WTC11 (cell line): ENCODE measurements at regions not wholly inside any gene's neighbourhood (a gene's known extent, or its start where the extent isn't known, plus 50 kb on each side); places are given as distances from the start of the nearest gene placed in this dataset.

Experiments
- ATAC-seq: fragments of 200-7000 bp; cut with Tn5 transposase; 2 replicates; pipeline ENCODE4 v1.10.0; 2021; ENCODE audit warnings: mild to moderate bottlenecking, moderate library complexity
- CTCF ChIA-PET: fragments of 300-600 bp; sonication (Branson Sonifier 250); formaldehyde crosslinking; loops from one replicate; lab custom pipeline; 2021; ENCODE audit warnings: antibody characterized with exemption; lab: Charles Lee
- POLR2A ChIA-PET: fragments of 350-600 bp; sonication (Branson Sonifier 250); formaldehyde crosslinking; loops from one replicate; lab custom pipeline; 2021; ENCODE audit warnings: antibody characterized with exemption; lab: Charles Lee
- DNase-seq: peaks from one replicate; pipeline ENCODE4 v3.0.0; 2021; ENCODE audit warnings: low spot score
- H3K27ac Mint-ChIP-seq: 2 replicates; pipeline ENCODE4 v1.8.0; 2021; ENCODE audit warnings: mixed read lengths
- H3K27me3 Mint-ChIP-seq: 2 replicates; pipeline ENCODE4 v1.8.0; 2021; ENCODE audit warnings: low read depth, mild to moderate bottlenecking, moderate library complexity, mixed read lengths
- H3K36me3 Mint-ChIP-seq: 2 replicates; pipeline ENCODE4 v1.8.0; 2021; ENCODE audit warnings: mixed read lengths
- H3K4me1 Mint-ChIP-seq: 2 replicates; pipeline ENCODE4 v1.8.0; 2022; ENCODE audit warnings: mixed read lengths
- H3K4me3 Mint-ChIP-seq: 2 replicates; pipeline ENCODE4 v1.8.0; 2021; ENCODE audit warnings: mild to moderate bottlenecking, moderate library complexity, mixed read lengths
- H3K9me3 Mint-ChIP-seq: 2 replicates; pipeline ENCODE4 v1.8.0; 2021; ENCODE audit warnings: mixed read lengths
- CBFB ChIP-seq: sonication (generic); formaldehyde crosslinking; IDR thresholded peaks from 2 replicates; pipeline ENCODE4 v1.8.1; 2022; ENCODE audit warnings: mild to moderate bottlenecking, low read depth, missing genetic modification reagents
- FOXP1 ChIP-seq: sonication (generic); formaldehyde crosslinking; IDR thresholded peaks from 2 replicates; pipeline ENCODE4 v1.8.0; 2022; ENCODE audit warnings: missing genetic modification reagents, mild to moderate bottlenecking, moderate library complexity, borderline replicate concordance
- IRF2 ChIP-seq: sonication (generic); formaldehyde crosslinking; IDR thresholded peaks from 2 replicates; pipeline ENCODE4 v1.8.0; 2022; ENCODE audit warnings: low read depth, missing genetic modification reagents, borderline replicate concordance
- MYBL2 ChIP-seq: sonication (generic); formaldehyde crosslinking; IDR thresholded peaks from 2 replicates; pipeline ENCODE4 v1.8.1; 2023; ENCODE audit warnings: mild to moderate bottlenecking, moderate library complexity, missing genetic modification reagents
- NR1H2 ChIP-seq: sonication (generic); formaldehyde crosslinking; IDR thresholded peaks from 2 replicates; pipeline ENCODE4 v1.9.0; 2021; ENCODE audit warnings: mild to moderate bottlenecking, moderate library complexity, missing genetic modification reagents
- NR3C1 ChIP-seq: sonication (generic); formaldehyde crosslinking; conservative IDR thresholded peaks from 2 replicates; pipeline ENCODE4 v1.8.1; 2023; ENCODE audit warnings: low read depth, mild to moderate bottlenecking, missing genetic modification reagents
- PRRX2 ChIP-seq: fragments of 250-450 bp; sonication (Bioruptor Pico); IDR thresholded peaks from 2 replicates; pipeline ENCODE4 v1.8.0; 2021; ENCODE audit warnings: mild to moderate bottlenecking
- RELA ChIP-seq: sonication (generic); formaldehyde crosslinking; IDR thresholded peaks from 2 replicates; pipeline ENCODE4 v1.8.1; 2022; ENCODE audit warnings: missing genetic modification reagents, mild to moderate bottlenecking, borderline replicate concordance
- SMAD3 ChIP-seq: sonication (generic); formaldehyde crosslinking; IDR thresholded peaks from 2 replicates; pipeline ENCODE4 v1.8.0; 2022; ENCODE audit warnings: missing genetic modification reagents, mild to moderate bottlenecking, borderline replicate concordance
- TCF7 ChIP-seq: sonication (generic); formaldehyde crosslinking; IDR thresholded peaks from 2 replicates; pipeline ENCODE4 v1.8.0; 2022; ENCODE audit warnings: mild to moderate bottlenecking, low read depth, missing genetic modification reagents, moderate library complexity
- TEAD4 ChIP-seq: sonication (generic); formaldehyde crosslinking; IDR thresholded peaks from 2 replicates; pipeline ENCODE4 v1.8.0; 2022; ENCODE audit warnings: mild to moderate bottlenecking, missing genetic modification reagents
- ZNF121 ChIP-seq: sonication (generic); formaldehyde crosslinking; IDR thresholded peaks from 2 replicates; pipeline ENCODE4 v1.8.0; 2023; ENCODE audit warnings: missing genetic modification reagents
- ZNF232 ChIP-seq: sonication (generic); formaldehyde crosslinking; IDR thresholded peaks from 2 replicates; pipeline ENCODE4 v1.8.0; 2022; ENCODE audit warnings: mild to moderate bottlenecking, missing genetic modification reagents
- ZNF416 ChIP-seq: fragments of 250-450 bp; sonication (Bioruptor Pico); IDR thresholded peaks from 2 replicates; pipeline ENCODE4 v1.9.0; 2021; ENCODE audit warnings: mild to moderate bottlenecking, inconsistent platforms
- TF ChIP-seq, protein P1 (sequence below): sonication (generic); formaldehyde crosslinking; IDR thresholded peaks from 2 replicates; pipeline ENCODE4 v1.8.0; 2022; ENCODE audit warnings: mild to moderate bottlenecking, missing genetic modification reagents
- TF ChIP-seq, protein P2 (sequence below): sonication (generic); formaldehyde crosslinking; IDR thresholded peaks from 2 replicates; pipeline ENCODE4 v1.8.0; 2023; ENCODE audit warnings: mild to moderate bottlenecking, missing genetic modification reagents
- TF ChIP-seq, protein P3 (sequence below): sonication (generic); formaldehyde crosslinking; IDR thresholded peaks from 2 replicates; pipeline ENCODE4 v1.8.0; 2022; ENCODE audit warnings: mild to moderate bottlenecking, missing genetic modification reagents
- TF ChIP-seq, protein P4 (sequence below): sonication (generic); formaldehyde crosslinking; IDR thresholded peaks from 2 replicates; pipeline ENCODE4 v1.8.1; 2022; ENCODE audit warnings: low read depth, mild to moderate bottlenecking, moderate library complexity, missing genetic modification reagents, borderline replicate concordance
- TF ChIP-seq, protein P5 (sequence below): sonication (generic); formaldehyde crosslinking; IDR thresholded peaks from 2 replicates; pipeline ENCODE4 v1.8.1; 2022; ENCODE audit warnings: low read depth, missing genetic modification reagents, borderline replicate concordance
- TF ChIP-seq, protein P6 (sequence below): fragments of 250-450 bp; sonication (Bioruptor Pico); conservative IDR thresholded peaks from 2 replicates; pipeline ENCODE4 v1.9.0; 2021; ENCODE audit warnings: mild to moderate bottlenecking
- TF ChIP-seq, protein P7 (sequence below): fragments of 250-450 bp; sonication (Bioruptor Pico); IDR thresholded peaks from 2 replicates; pipeline ENCODE4 v1.9.0; 2021; ENCODE audit warnings: moderate library complexity, mild to moderate bottlenecking, inconsistent platforms, borderline replicate concordance

DNA sequence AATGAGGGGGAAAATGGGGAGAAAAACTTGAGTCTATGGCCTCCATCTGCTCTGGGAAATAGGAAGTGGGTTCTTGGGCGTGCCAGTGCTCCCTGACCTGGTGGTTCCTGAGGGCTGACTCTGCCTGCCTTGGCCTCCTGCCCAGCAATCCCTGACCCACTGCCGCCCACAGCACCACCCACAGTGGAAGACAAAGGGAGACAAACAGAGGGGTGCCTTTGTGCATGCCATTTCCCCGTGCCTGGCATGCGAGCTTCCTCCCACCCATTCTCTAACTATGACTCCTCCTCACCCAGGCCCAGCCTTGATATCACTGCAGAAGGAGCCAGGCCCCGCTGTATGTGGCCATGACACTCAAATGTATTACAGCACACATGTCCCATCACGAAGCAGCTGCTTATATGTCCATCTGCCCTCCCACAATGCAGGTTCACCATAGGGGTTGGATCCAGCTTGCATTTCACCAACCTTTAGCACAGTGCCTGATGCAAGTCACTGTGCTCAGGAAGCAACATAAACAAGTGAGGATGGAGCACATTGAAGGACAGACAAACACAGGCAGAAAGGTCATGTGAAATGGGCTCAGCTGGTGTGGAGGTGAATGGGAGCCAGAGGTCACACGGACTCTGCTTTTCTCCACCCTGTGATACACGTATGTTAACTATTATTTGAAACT is 84.4 kb downstream of the ADRB2 start:
- ChIA-PET POLR2A (no interaction called here), CTCF (interaction anchor here (1.3 to 8.4 kb wide), 3 partner anchors 48 to 204 kb away, joined by 4 to 144 read pairs (median 4); no protein-coding TSS in a partner anchor)
- peaks cover 30% of the 10 kb centered on the region for H3K4me1 Mint-ChIP-seq
- H3K4me3 Mint-ChIP-seq: no peak overlapping the region
- no peak overlapping the region for H3K27ac Mint-ChIP-seq
- no peaks in the 10 kb centered on the region for H3K9me3 Mint-ChIP-seq
- ATAC-seq (no peak), DNase-seq (no peak)
- no peaks in the 10 kb centered on the region for H3K36me3 Mint-ChIP-seq
- peaks cover 3% of the 10 kb centered on the region; the same call in 1 of the 2 replicates for H3K27me3 Mint-ChIP-seq
- no peak for TF ChIP-seq TEAD4 (CRISPR knock-in tag)
- TF ChIP-seq, protein P1, sequence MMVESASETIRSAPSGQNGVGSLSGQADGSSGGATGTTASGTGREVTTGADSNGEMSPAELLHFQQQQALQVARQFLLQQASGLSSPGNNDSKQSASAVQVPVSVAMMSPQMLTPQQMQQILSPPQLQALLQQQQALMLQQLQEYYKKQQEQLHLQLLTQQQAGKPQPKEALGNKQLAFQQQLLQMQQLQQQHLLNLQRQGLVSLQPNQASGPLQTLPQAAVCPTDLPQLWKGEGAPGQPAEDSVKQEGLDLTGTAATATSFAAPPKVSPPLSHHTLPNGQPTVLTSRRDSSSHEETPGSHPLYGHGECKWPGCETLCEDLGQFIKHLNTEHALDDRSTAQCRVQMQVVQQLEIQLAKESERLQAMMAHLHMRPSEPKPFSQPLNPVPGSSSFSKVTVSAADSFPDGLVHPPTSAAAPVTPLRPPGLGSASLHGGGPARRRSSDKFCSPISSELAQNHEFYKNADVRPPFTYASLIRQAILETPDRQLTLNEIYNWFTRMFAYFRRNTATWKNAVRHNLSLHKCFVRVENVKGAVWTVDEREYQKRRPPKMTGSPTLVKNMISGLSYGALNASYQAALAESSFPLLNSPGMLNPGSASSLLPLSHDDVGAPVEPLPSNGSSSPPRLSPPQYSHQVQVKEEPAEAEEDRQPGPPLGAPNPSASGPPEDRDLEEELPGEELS (CRISPR knock-in tag): no peak
- TF ChIP-seq, protein P2, sequence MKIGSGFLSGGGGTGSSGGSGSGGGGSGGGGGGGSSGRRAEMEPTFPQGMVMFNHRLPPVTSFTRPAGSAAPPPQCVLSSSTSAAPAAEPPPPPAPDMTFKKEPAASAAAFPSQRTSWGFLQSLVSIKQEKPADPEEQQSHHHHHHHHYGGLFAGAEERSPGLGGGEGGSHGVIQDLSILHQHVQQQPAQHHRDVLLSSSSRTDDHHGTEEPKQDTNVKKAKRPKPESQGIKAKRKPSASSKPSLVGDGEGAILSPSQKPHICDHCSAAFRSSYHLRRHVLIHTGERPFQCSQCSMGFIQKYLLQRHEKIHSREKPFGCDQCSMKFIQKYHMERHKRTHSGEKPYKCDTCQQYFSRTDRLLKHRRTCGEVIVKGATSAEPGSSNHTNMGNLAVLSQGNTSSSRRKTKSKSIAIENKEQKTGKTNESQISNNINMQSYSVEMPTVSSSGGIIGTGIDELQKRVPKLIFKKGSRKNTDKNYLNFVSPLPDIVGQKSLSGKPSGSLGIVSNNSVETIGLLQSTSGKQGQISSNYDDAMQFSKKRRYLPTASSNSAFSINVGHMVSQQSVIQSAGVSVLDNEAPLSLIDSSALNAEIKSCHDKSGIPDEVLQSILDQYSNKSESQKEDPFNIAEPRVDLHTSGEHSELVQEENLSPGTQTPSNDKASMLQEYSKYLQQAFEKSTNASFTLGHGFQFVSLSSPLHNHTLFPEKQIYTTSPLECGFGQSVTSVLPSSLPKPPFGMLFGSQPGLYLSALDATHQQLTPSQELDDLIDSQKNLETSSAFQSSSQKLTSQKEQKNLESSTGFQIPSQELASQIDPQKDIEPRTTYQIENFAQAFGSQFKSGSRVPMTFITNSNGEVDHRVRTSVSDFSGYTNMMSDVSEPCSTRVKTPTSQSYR: no peak
- TF ChIP-seq, protein P3, sequence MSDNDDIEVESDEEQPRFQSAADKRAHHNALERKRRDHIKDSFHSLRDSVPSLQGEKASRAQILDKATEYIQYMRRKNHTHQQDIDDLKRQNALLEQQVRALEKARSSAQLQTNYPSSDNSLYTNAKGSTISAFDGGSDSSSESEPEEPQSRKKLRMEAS (CRISPR knock-in tag): no peak
- TF ChIP-seq, protein P4, sequence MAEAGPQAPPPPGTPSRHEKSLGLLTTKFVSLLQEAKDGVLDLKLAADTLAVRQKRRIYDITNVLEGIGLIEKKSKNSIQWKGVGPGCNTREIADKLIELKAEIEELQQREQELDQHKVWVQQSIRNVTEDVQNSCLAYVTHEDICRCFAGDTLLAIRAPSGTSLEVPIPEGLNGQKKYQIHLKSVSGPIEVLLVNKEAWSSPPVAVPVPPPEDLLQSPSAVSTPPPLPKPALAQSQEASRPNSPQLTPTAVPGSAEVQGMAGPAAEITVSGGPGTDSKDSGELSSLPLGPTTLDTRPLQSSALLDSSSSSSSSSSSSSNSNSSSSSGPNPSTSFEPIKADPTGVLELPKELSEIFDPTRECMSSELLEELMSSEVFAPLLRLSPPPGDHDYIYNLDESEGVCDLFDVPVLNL (CRISPR knock-in tag): no peak
- TF ChIP-seq FOXP1: no peak

DNA sequence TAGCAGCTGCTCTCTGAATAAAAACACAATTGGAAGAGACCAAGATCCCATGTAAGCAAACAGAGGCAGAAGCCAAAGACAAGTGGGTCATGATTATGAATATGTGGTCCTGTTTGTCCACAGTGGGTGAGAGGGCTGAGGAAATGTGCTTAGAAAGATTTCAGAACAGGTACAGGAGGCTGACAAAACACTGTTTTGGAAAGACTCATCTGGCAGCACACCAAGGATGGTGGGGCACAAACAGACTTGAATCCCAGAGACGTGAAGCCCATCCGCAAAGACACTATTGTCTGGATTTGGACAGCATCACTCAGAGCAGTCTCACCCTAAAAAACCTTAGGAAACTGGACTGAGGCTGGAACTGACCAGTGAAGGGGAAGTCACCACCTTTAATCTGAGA is 85.0 kb downstream of the ADRB2 start:
- ATAC-seq (no peak), DNase-seq (no peak)
- ChIA-PET CTCF (interaction anchor here (1.3 to 8.4 kb wide), 3 partner anchors 48 to 204 kb away, joined by 4 to 144 read pairs (median 4); no protein-coding TSS in a partner anchor), POLR2A (no interaction called here)
- Mint-ChIP-seq H3K27ac (no peak overlapping the region), H3K36me3 (no peaks in the 10 kb centered on the region), H3K4me1 (peaks cover 30% of the 10 kb centered on the region), H3K4me3 (no peak overlapping the region), H3K9me3 (no peaks in the 10 kb centered on the region), H3K27me3 (peaks cover 3% of the 10 kb centered on the region; the same call in 1 of the 2 replicates)
- TF ChIP-seq ZNF232 (CRISPR knock-in tag) (no peak), MYBL2 (CRISPR knock-in tag) (no peak), SMAD3 (CRISPR knock-in tag) (no peak), ZNF121 (CRISPR knock-in tag) (no peak), TCF7 (CRISPR knock-in tag) (no peak), NR1H2 (CRISPR knock-in tag) (no peak), CBFB (CRISPR knock-in tag) (no peak), IRF2 (no peak), RELA (no peak), PRRX2 (no peak), ZNF416 (CRISPR knock-in tag) (no peak), NR3C1 (no peak)
- TF ChIP-seq, protein P5, sequence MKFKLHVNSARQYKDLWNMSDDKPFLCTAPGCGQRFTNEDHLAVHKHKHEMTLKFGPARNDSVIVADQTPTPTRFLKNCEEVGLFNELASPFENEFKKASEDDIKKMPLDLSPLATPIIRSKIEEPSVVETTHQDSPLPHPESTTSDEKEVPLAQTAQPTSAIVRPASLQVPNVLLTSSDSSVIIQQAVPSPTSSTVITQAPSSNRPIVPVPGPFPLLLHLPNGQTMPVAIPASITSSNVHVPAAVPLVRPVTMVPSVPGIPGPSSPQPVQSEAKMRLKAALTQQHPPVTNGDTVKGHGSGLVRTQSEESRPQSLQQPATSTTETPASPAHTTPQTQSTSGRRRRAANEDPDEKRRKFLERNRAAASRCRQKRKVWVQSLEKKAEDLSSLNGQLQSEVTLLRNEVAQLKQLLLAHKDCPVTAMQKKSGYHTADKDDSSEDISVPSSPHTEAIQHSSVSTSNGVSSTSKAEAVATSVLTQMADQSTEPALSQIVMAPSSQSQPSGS (CRISPR knock-in tag): no peak
- TF ChIP-seq, protein P6, sequence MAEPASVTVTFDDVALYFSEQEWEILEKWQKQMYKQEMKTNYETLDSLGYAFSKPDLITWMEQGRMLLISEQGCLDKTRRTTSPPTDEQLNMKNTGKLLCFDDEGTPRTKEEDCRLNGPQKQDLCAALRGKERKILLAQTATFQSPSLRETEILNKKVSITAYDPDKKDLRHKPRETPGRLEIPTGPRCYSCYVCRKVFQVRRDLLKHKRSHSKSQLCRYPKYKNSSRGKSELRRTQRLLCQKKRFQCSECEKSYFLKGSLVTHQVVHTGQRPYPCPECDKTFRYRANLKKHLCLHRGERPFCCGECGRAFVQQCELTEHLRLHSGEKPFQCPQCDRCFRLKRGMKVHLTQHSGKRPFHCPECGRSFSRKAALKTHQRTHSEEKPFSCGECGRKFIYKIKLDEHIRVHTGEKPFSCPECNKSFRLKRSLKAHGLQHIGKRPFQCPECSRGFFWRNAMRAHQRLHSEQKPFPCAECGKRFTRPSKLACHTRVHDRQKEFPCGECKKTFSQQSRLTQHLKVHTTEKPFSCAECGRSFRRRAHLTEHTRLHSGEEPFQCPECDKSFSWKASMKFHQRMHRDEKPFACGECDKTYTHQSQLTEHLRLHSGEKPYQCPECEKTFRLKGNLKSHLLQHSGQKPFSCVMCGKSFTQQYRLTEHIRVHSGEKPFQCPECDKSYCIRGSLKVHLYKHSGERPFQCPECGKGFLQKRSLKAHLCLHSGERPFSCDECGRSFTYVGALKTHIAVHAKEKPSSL (CRISPR knock-in tag): no peak
- TF ChIP-seq, protein P7, sequence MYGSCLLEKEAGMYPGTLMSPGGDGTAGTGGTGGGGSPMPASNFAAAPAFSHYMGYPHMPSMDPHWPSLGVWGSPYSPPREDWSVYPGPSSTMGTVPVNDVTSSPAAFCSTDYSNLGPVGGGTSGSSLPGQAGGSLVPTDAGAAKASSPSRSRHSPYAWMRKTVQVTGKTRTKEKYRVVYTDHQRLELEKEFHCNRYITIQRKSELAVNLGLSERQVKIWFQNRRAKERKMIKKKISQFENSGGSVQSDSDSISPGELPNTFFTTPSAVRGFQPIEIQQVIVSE (CRISPR knock-in tag): no peak
- TF ChIP-seq, protein P1 (CRISPR knock-in tag): no peak
